Activated T-helper 1 cell treated with anti-CD3 and anti-CD28 coated beads, Interleukin-12 subunit alpha, Interleukin-12 subunit beta, Interleukin-2, Interleukin-4 antibody, amounts not matched to agents 30 ng/mL and 10 ng/mL and 1 ng/mL, durations not matched to agents 14 hours and 24 hours and 36 hours (primary cell): ENCODE measurements at regions not wholly inside any gene's neighbourhood (a gene's known extent, or its start where the extent isn't known, plus 50 kb on each side); places are given as distances from the start of the nearest gene placed in this dataset.
"Not testable (repeated sequence)": the region's sequence is repeated elsewhere in the genome, so short reads cannot be mapped to it uniquely, and the experiment has no call there.

Source experiments
- DNase-seq: peaks from one replicate; pipeline ENCODE4 v3.0.0; 2021; ENCODE audit warnings: low spot score
- H3K27ac Mint-ChIP-seq: one replicate; pipeline ENCODE4 v1.8.0; 2021; ENCODE audit warnings: mild to moderate bottlenecking, mixed read lengths
- H3K27me3 Mint-ChIP-seq: one replicate; pipeline ENCODE4 v1.8.0; 2022; ENCODE audit warnings: mild to moderate bottlenecking, moderate library complexity, mixed read lengths; ENCODE audit not compliant: insufficient read depth
- H3K36me3 Mint-ChIP-seq: one replicate; pipeline ENCODE4 v1.8.0; 2021; ENCODE audit warnings: low read depth, mixed read lengths
- H3K4me1 Mint-ChIP-seq: one replicate; pipeline ENCODE4 v1.8.0; 2021; ENCODE audit warnings: low read depth, mixed read lengths
- H3K4me3 Mint-ChIP-seq: one replicate; pipeline ENCODE4 v1.8.0; 2021; ENCODE audit warnings: mild to moderate bottlenecking, moderate library complexity, mixed read lengths
- H3K9me3 Mint-ChIP-seq: one replicate; pipeline ENCODE4 v1.8.0; 2021; ENCODE audit warnings: mixed read lengths
- intact Hi-C: fragments of 100-400 bp; cut with micrococcal nuclease; formaldehyde crosslinking; loops from one replicate; pipeline ENCODE4 v1.15.1; 2024

- H3K9me3 Mint-ChIP-seq = peaks cover 15% of the 10 kb centered on the region
- intact Hi-C loops = no loop called here
- no peaks in the 10 kb centered on the region for H3K36me3 Mint-ChIP-seq
- H3K4me1 Mint-ChIP-seq = peaks cover 15% of the 10 kb centered on the region
- no peak overlapping the region for H3K27ac Mint-ChIP-seq
- no peak overlapping the region for H3K4me3 Mint-ChIP-seq
- peaks cover 4% of the 10 kb centered on the region for H3K27me3 Mint-ChIP-seq
- no peak for DNase-seq
Observed at GRCh38 chr17:83186751-83187421, 107.5 kb downstream of the METRNL start.

GRCh38 chr17:83187782-83188311, 108.4 kb downstream of the METRNL start:
- no peak overlapping the region for H3K27ac Mint-ChIP-seq
- DNase-seq = peak; percentile 0
- intact Hi-C loops = no loop called here
- no peak overlapping the region for H3K4me3 Mint-ChIP-seq
- H3K36me3 Mint-ChIP-seq = no peaks in the 10 kb centered on the region
- peaks cover 4% of the 10 kb centered on the region for H3K27me3 Mint-ChIP-seq
- peaks cover 15% of the 10 kb centered on the region for H3K4me1 Mint-ChIP-seq
- peaks cover 15% of the 10 kb centered on the region for H3K9me3 Mint-ChIP-seq

- H3K27me3 Mint-ChIP-seq = peaks cover 2% of the 10 kb centered on the region
- no peak overlapping the region for H3K27ac Mint-ChIP-seq
- peaks cover 15% of the 10 kb centered on the region for H3K9me3 Mint-ChIP-seq
- intact Hi-C loops = no loop called here
- no peak for DNase-seq
- no peak overlapping the region for H3K4me3 Mint-ChIP-seq
- no peaks in the 10 kb centered on the region for H3K36me3 Mint-ChIP-seq
- peaks cover 22% of the 10 kb centered on the region for H3K4me1 Mint-ChIP-seq
Observed at GRCh38 chr17:83189044-83190003, 109.9 kb downstream of the METRNL start.

- peak; percentile 0 for DNase-seq
- intact Hi-C loops = no loop called here
- Mint-ChIP-seq H3K9me3 (peaks cover 15% of the 10 kb centered on the region), H3K27ac (no peak overlapping the region), H3K4me1 (peaks cover 22% of the 10 kb centered on the region), H3K36me3 (no peaks in the 10 kb centered on the region), H3K27me3 (peaks cover 2% of the 10 kb centered on the region), H3K4me3 (no peak overlapping the region)
Observed at GRCh38 chr17:83190004-83190385, 110.6 kb downstream of the METRNL start.

- H3K9me3 Mint-ChIP-seq = peaks cover 15% of the 10 kb centered on the region
- H3K36me3 Mint-ChIP-seq = no peaks in the 10 kb centered on the region
- H3K4me3 Mint-ChIP-seq = no peak overlapping the region
- peak; percentile 0 for DNase-seq
- H3K4me1 Mint-ChIP-seq = peaks cover 22% of the 10 kb centered on the region
- H3K27me3 Mint-ChIP-seq = peaks cover 2% of the 10 kb centered on the region
- H3K27ac Mint-ChIP-seq = peak overlapping the region; percentile 34
- intact Hi-C loops = no loop called here
Observed at GRCh38 chr17:83190601-83191387, 111.4 kb downstream of the METRNL start.

- Mint-ChIP-seq H3K4me1 (peaks cover 22% of the 10 kb centered on the region), H3K9me3 (peaks cover 15% of the 10 kb centered on the region), H3K4me3 (no peak overlapping the region), H3K36me3 (no peaks in the 10 kb centered on the region), H3K27me3 (peaks cover 2% of the 10 kb centered on the region), H3K27ac (no peak overlapping the region)
- no peak for DNase-seq
- intact Hi-C loops = no loop called here
Observed at GRCh38 chr17:83191388-83192160, 112.2 kb downstream of the METRNL start.

GRCh38 chr17:83192161-83192788, 112.9 kb downstream of the METRNL start:
- Mint-ChIP-seq H3K36me3 (no peaks in the 10 kb centered on the region), H3K4me1 (peaks cover 22% of the 10 kb centered on the region), H3K27me3 (peaks cover 2% of the 10 kb centered on the region), H3K9me3 (peaks cover 15% of the 10 kb centered on the region), H3K4me3 (no peak overlapping the region), H3K27ac (no peak overlapping the region)
- intact Hi-C loops = no loop called here
- peak; percentile 0 for DNase-seq

- intact Hi-C loops, H3K4me3 Mint-ChIP-seq, H3K27ac Mint-ChIP-seq, H3K36me3 Mint-ChIP-seq, H3K27me3 Mint-ChIP-seq, H3K9me3 Mint-ChIP-seq: not testable (repeated sequence)
- peaks cover 21% of the 10 kb centered on the region for H3K4me1 Mint-ChIP-seq
- peak; percentile 0 for DNase-seq
Observed at GRCh38 chr17:83192789-83193335, 113.5 kb downstream of the METRNL start.

GRCh38 chr17:83193336-83194185, 114.2 kb downstream of the METRNL start:
- Mint-ChIP-seq H3K4me1 (peaks cover 14% of the 10 kb centered on the region), H3K9me3 (peaks cover 2% of the 10 kb centered on the region), H3K36me3 (no peaks in the 10 kb centered on the region), H3K4me3 (no peak overlapping the region), H3K27ac (peak overlapping the region; percentile 41), H3K27me3 (peaks cover 2% of the 10 kb centered on the region)
- intact Hi-C loops = no loop called here
- peak; percentile 0 for DNase-seq

- Mint-ChIP-seq H3K27ac (peak overlapping the region; percentile 41), H3K9me3 (no peaks in the 10 kb centered on the region), H3K36me3 (no peaks in the 10 kb centered on the region), H3K27me3 (peaks cover 2% of the 10 kb centered on the region), H3K4me1 (peaks cover 15% of the 10 kb centered on the region), H3K4me3 (no peak overlapping the region)
- intact Hi-C loops = no loop called here
- no peak for DNase-seq
Observed at GRCh38 chr17:83194186-83194561, 114.8 kb downstream of the METRNL start.

GRCh38 chr17:83194761-83195329, 115.4 kb downstream of the METRNL start:
- no peak for DNase-seq
- H3K4me3 Mint-ChIP-seq = no peak overlapping the region
- peak overlapping the region; percentile 68 for H3K27ac Mint-ChIP-seq
- H3K9me3 Mint-ChIP-seq = no peaks in the 10 kb centered on the region
- intact Hi-C loops = no loop called here
- H3K36me3 Mint-ChIP-seq = no peaks in the 10 kb centered on the region
- peaks cover 22% of the 10 kb centered on the region for H3K4me1 Mint-ChIP-seq
- H3K27me3 Mint-ChIP-seq = peaks cover 2% of the 10 kb centered on the region
